K562 (cell line): ENCODE measurements at regions not wholly inside any gene's neighbourhood (a gene's known extent, or its start where the extent isn't known, plus 50 kb on each side); places are given as distances from the start of the nearest gene placed in this dataset.

Experiments
- ADNP ChIP-seq: fragments of 200-800 bp; sonication (Bioruptor generic); IDR thresholded peaks from 2 replicates; pipeline ENCODE4 v1.6.1; 2016; ENCODE audit warnings: missing genetic modification characterization, missing compliant biosample characterization
- BRF1 ChIP-seq: IDR thresholded peaks from 3 replicates; pipeline ENCODE4 v1.6.1; 2011; ENCODE audit warnings: borderline replicate concordance, mild to moderate bottlenecking; ENCODE audit not compliant: insufficient read length; ENCODE audit errors: extremely low read depth
- DIDO1 ChIP-seq: fragments of 450-650 bp; IDR thresholded peaks from 2 replicates; pipeline ENCODE4 v1.6.1; 2016; ENCODE audit warnings: low read depth, missing biosample characterization, missing genetic modification characterization
- E2F1 ChIP-seq: sonication (generic); formaldehyde crosslinking; IDR thresholded peaks from 2 replicates; pipeline ENCODE4 v1.8.1; 2023; ENCODE audit warnings: mild to moderate bottlenecking, missing genetic modification reagents, moderate library complexity
- E2F4 ChIP-seq: sonication (generic); formaldehyde crosslinking; IDR thresholded peaks from 2 replicates; pipeline ENCODE4 v1.8.0; 2022; ENCODE audit warnings: mild to moderate bottlenecking, low read depth, missing genetic modification reagents
- EP300 ChIP-seq: IDR thresholded peaks from 2 replicates; pipeline ENCODE4 v1.6.1; 2012; ENCODE audit warnings: low read length, improper control_type of control experiment
- NCOR1 ChIP-seq: fragments of 450-650 bp; IDR thresholded peaks from 2 replicates; pipeline ENCODE4 v1.6.1; 2016; ENCODE audit warnings: mild to moderate bottlenecking, moderate library complexity
- NFYB ChIP-seq: IDR thresholded peaks from 2 replicates; pipeline ENCODE4 v1.6.1; 2011; ENCODE audit warnings: mild to moderate bottlenecking, moderate library complexity; ENCODE audit not compliant: insufficient read length; ENCODE audit errors: extremely low read depth
- POLR3G ChIP-seq: IDR thresholded peaks from 2 replicates; pipeline ENCODE4 v1.6.1; 2011; ENCODE audit not compliant: insufficient read length, insufficient replicate concordance; ENCODE audit errors: extremely low read depth
- PYGO2 ChIP-seq: fragments of 450-650 bp; IDR thresholded peaks from 2 replicates; pipeline ENCODE4 v1.6.1; 2016; ENCODE audit warnings: mild to moderate bottlenecking, missing genetic modification characterization, moderate library complexity, missing compliant biosample characterization
- RCOR1 ChIP-seq, 2 experiments: IDR thresholded peaks; 2 replicates each; pipeline ENCODE4 v1.6.1; 2012; ENCODE audit warnings: low read depth in 2 of 2, low read length in 2 of 2, borderline replicate concordance in 1 of 2, improper control_type of control experiment in 1 of 2
- SAFB2 ChIP-seq: fragments of 200-400 bp; formaldehyde crosslinking; IDR thresholded peaks from 2 replicates; pipeline ENCODE4 v1.6.1; 2018; ENCODE audit warnings: borderline replicate concordance, low read length, low read depth, moderate library complexity; ENCODE audit not compliant: severe bottlenecking
- SMARCC2 ChIP-seq: fragments of 450-650 bp; IDR thresholded peaks from 2 replicates; pipeline ENCODE4 v1.6.1; 2017; ENCODE audit warnings: antibody characterized with exemption, moderate library complexity, mild to moderate bottlenecking, low read depth
- SMARCE1 ChIP-seq: fragments of 450-650 bp; IDR thresholded peaks from 2 replicates; pipeline ENCODE4 v1.7.1; 2016; ENCODE audit warnings: mild to moderate bottlenecking
- TFE3 ChIP-seq: fragments of 450-650 bp; formaldehyde crosslinking; IDR thresholded peaks from 2 replicates; pipeline ENCODE4 v1.4.0; 2020; ENCODE audit warnings: mild to moderate bottlenecking, mixed read lengths
- TGIF2 ChIP-seq: sonication (generic); formaldehyde crosslinking; IDR thresholded peaks from 2 replicates; pipeline ENCODE4 v1.8.1; 2022; ENCODE audit warnings: mild to moderate bottlenecking, missing genetic modification reagents, moderate library complexity
- ZNF212 ChIP-seq: fragments of 450-650 bp; formaldehyde crosslinking; IDR thresholded peaks from 2 replicates; pipeline ENCODE4 v1.4.0; 2020; ENCODE audit warnings: mild to moderate bottlenecking
- ZNF280A ChIP-seq: fragments of 450-650 bp; IDR thresholded peaks from 2 replicates; pipeline ENCODE4 v1.6.1; 2018; ENCODE audit warnings: mild to moderate bottlenecking, low read depth; ENCODE audit not compliant: partially characterized antibody
- ZNF609 ChIP-seq: sonication (generic); formaldehyde crosslinking; IDR thresholded peaks from 2 replicates; pipeline ENCODE4 v1.8.1; 2023; ENCODE audit warnings: missing genetic modification reagents, mild to moderate bottlenecking, borderline replicate concordance

DNA sequence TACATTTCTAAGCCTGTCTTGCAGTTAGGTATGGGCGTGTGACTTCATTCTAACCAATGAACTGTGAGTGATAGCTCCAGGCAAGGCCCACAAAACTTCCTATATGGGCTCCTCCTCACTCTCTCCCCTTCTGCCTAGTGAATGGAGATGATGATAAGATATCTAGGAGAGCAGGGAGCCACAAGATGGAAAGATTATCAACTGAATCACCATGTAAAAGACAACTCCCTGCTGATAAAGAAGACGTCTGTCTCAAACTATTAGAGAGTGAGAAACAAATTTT is 237.1 kb downstream of the GPD2 start (continued):
- peak; percentile 40 for TF ChIP-seq NFYB
- TF ChIP-seq BRF1 = no peak
- no peak for TF ChIP-seq SAFB2
- 0 out of 2 replicates have a peak, but pooled peaks have one; percentile 11 for TF ChIP-seq ADNP (tag)
- TF ChIP-seq ZNF212 (CRISPR knock-in tag) = no peak
- no peak for TF ChIP-seq E2F4 (CRISPR knock-in tag)
- TF ChIP-seq DIDO1 = no peak
- TF ChIP-seq NCOR1 = no peak
- TF ChIP-seq EP300 = 0 out of 2 replicates have a peak, but pooled peaks have one; percentile 32
- peak in 1 of 2 experiments; percentile 25; a peak in 1 of 4 replicates for TF ChIP-seq RCOR1 (IDR thresholded peaks at IDR 0.05; ENCODE audit: borderline replicate concordance in 1 of 2, low read depth in 2 of 2, low read length in 2 of 2)
- no peak for TF ChIP-seq TFE3 (CRISPR knock-in tag)
- peak; percentile 27; the same call in 1 of the 2 replicates for TF ChIP-seq SMARCE1
- TF ChIP-seq SMARCC2 = no peak
- no peak for TF ChIP-seq PYGO2 (tag)
- TF ChIP-seq ZNF609 (CRISPR knock-in tag) = no peak
- TF ChIP-seq E2F1 = no peak
- no peak for TF ChIP-seq POLR3G
- TF ChIP-seq TGIF2 (CRISPR knock-in tag) = no peak
- TF ChIP-seq ZNF280A = no peak
